ENCODE measurements at regions not wholly inside any gene's neighbourhood (a gene's known extent, or its start where the extent isn't known, plus 50 kb on each side); places are given as distances from the start of the nearest gene placed in this dataset.

GRCh38 chr9:109721001-109721400 lies 59.0 kb upstream of the PALM2AKAP2 start:
- no peaks in the 10 kb centered on the region for H3K36me3 ChIP-seq
- H3K9me3 ChIP-seq, result no peaks in the 10 kb centered on the region
- intact Hi-C loops (cut with DNase I), result no loop called here
- H3K4me1 ChIP-seq, result no peaks in the 10 kb centered on the region
- TF ChIP-seq, protein P1, sequence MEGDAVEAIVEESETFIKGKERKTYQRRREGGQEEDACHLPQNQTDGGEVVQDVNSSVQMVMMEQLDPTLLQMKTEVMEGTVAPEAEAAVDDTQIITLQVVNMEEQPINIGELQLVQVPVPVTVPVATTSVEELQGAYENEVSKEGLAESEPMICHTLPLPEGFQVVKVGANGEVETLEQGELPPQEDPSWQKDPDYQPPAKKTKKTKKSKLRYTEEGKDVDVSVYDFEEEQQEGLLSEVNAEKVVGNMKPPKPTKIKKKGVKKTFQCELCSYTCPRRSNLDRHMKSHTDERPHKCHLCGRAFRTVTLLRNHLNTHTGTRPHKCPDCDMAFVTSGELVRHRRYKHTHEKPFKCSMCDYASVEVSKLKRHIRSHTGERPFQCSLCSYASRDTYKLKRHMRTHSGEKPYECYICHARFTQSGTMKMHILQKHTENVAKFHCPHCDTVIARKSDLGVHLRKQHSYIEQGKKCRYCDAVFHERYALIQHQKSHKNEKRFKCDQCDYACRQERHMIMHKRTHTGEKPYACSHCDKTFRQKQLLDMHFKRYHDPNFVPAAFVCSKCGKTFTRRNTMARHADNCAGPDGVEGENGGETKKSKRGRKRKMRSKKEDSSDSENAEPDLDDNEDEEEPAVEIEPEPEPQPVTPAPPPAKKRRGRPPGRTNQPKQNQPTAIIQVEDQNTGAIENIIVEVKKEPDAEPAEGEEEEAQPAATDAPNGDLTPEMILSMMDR (IDR thresholded peaks at IDR 0.05), result no peak
- no peak overlapping the region for H3K27ac ChIP-seq
- no peaks in the 10 kb centered on the region for H3K27me3 ChIP-seq
- DNase-seq (ENCODE audit: low spot score in 2 of 2), result no peak
- no peak overlapping the region for H3K4me3 ChIP-seq

DNA sequence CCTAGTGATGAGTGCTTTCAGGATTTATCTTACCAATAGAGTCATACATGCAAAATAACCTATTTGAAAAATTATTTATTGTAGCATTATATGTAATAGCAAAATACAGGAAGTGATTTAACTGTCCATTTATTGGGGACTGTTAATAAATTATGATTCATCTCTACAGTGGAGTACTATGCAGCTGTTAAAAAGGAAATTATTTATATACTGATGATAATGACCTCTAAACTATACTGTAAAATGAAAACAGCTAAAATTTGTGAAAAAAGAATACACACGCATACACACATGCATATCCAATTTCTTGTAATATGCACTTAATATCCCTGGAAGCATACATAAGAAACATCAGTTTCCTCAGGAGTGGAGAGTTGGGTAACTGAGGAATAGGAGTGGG lies 58.0 kb upstream of the PALM2AKAP2 start:
- Histone ChIP-seq H3K36me3 (no peaks in the 10 kb centered on the region), H3K9me3 (no peaks in the 10 kb centered on the region), H3K4me1 (no peaks in the 10 kb centered on the region), H3K4me3 (no peak overlapping the region), H3K27me3 (no peaks in the 10 kb centered on the region), H3K27ac (no peak overlapping the region)
- TF ChIP-seq, protein P1 (IDR thresholded peaks at IDR 0.05), result no peak
- DNase-seq (ENCODE audit: low spot score in 2 of 2), result no peak
- intact Hi-C loops (cut with DNase I), result no loop called here

DNA sequence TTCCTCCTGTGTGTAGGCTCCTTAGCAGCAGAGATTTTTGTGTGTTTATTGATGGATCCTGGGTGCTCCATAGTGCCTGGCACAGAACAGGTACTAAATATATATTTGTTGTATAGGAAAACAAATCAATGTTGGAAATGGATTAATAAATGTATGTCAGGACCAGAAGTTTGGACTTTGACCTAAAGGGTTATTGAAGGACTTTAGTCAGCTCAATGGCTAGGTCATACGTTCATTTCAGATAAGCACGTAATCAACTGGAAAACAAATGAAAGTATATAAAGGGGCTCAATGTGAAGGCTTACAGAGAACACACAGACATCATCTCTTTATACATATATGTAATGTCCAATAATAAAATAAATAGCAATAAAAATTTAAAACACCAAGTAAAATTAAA lies 56.2 kb upstream of the PALM2AKAP2 start:
- H3K27ac ChIP-seq, result no peak overlapping the region
- intact Hi-C loops (cut with DNase I), result no loop called here

DNA sequence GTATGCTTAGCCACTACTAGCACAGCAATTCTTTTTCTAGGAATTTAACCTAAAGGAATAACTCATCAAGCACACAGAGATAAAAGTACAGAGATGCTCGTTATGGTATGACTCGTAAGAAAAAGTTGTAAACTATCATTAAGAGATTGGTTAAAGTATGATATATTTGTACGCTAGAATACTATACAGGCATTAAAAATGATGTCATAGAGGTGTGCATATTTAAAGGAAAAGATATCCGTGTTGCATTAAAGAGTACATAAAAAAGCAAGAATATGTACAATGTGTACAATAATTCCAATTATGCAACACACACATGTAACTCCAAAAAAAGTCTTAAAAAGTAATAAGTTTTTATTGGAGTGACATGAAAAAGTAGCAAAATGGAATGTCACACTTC lies 54.5 kb upstream of the PALM2AKAP2 start:
- DNase-seq (ENCODE audit: low spot score in 2 of 2), result no peak
- no peaks in the 10 kb centered on the region for H3K36me3 ChIP-seq
- intact Hi-C loops (cut with DNase I), result no loop called here
- no peak overlapping the region for H3K27ac ChIP-seq
- no peaks in the 10 kb centered on the region for H3K4me1 ChIP-seq
- no peaks in the 10 kb centered on the region for H3K27me3 ChIP-seq
- H3K9me3 ChIP-seq, result no peaks in the 10 kb centered on the region
- H3K4me3 ChIP-seq, result no peak overlapping the region
- TF ChIP-seq, protein P1 (IDR thresholded peaks at IDR 0.05), result no peak

More for the DNA sequence above, 56.2 kb upstream of the PALM2AKAP2 start:
- Histone ChIP-seq H3K4me3 (no peak overlapping the region), H3K36me3 (no peaks in the 10 kb centered on the region), H3K4me1 (no peaks in the 10 kb centered on the region), H3K27me3 (no peaks in the 10 kb centered on the region), H3K9me3 (no peaks in the 10 kb centered on the region)
- TF ChIP-seq, protein P1 (IDR thresholded peaks at IDR 0.05), result no peak
- DNase-seq (ENCODE audit: low spot score in 2 of 2), result no peak

GRCh38 chr9:109726119-109726518 lies 53.9 kb upstream of the PALM2AKAP2 start:
- intact Hi-C loops (cut with DNase I), result no loop called here
- TF ChIP-seq, protein P1 (IDR thresholded peaks at IDR 0.05), result no peak
- no peak for DNase-seq (ENCODE audit: low spot score in 2 of 2)
- no peak overlapping the region for H3K4me3 ChIP-seq
- H3K27me3 ChIP-seq, result no peaks in the 10 kb centered on the region
- H3K27ac ChIP-seq, result no peak overlapping the region
- H3K36me3 ChIP-seq, result no peaks in the 10 kb centered on the region
- no peaks in the 10 kb centered on the region for H3K9me3 ChIP-seq
- H3K4me1 ChIP-seq, result no peaks in the 10 kb centered on the region

DNA sequence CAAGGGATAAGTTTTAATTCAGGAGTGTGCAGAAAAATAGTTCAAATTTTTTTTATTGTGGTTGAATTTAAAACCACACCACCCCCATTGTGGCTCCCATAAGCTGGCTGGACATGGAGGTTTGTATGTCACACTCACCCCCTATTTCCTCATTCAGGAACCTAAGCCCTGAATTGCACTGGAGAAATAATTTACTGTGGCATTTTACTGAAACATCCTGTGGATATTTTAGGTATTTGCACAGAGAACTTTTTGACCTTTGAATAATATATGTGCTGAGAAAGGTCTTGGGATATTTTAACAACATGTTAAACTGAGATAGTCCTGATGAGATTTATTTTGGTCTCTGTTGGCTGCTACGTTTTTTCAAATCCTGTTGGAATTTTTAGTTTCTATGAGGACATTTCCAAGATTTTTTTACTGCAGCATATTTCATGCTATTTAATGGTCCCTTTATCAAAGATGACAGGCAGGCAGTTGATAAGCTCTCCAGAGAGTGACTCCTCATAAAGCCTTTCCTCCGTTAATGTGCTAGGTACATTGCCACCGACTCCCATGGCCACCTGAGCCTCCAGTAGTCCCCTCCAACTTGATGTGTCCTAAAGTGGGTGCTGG lies 51.2 kb upstream of the PALM2AKAP2 start:
- Histone ChIP-seq H3K9me3 (no peaks in the 10 kb centered on the region), H3K36me3 (no peaks in the 10 kb centered on the region), H3K4me3 (no peak overlapping the region), H3K27me3 (no peaks in the 10 kb centered on the region), H3K4me1 (peaks cover 0 to 5% of the 10 kb centered on the region in 2 donors), H3K27ac (no peak overlapping the region)
- intact Hi-C loops (cut with DNase I), result no loop called here
- DNase-seq (ENCODE audit: low spot score in 2 of 2), result no peak
- TF ChIP-seq, protein P1 (IDR thresholded peaks at IDR 0.05), result no peak

Measured in ascending aorta (tissue), 2 donors.